GM23338 (cell line): ENCODE measurements at regions not wholly inside any gene's neighbourhood (a gene's known extent, or its start where the extent isn't known, plus 50 kb on each side); places are given as distances from the start of the nearest gene placed in this dataset.

ENCODE experiments used
- ATAC-seq: fragments of 200-7000 bp; cut with Tn5 transposase; 3 replicates; pipeline ENCODE4 v1.9.1; 2020
- DNase-seq: peaks from one replicate; pipeline ENCODE4 v3.0.0-alpha.2; 2015; ENCODE audit warnings: low spot score
- H2AFZ ChIP-seq: fragments of 200-600 bp; sonication (generic); 2 replicates; pipeline ENCODE4 v1.8.0; 2016; ENCODE audit warnings: antibody characterized with exemption, mild to moderate bottlenecking, moderate library complexity
- H3F3A ChIP-seq: fragments of 200-600 bp; sonication (generic); replicated peaks from 2 replicates; pipeline ENCODE4 v1.8.0; 2017; ENCODE audit warnings: antibody characterized with exemption, mixed run types, low read depth
- H3K27ac ChIP-seq: fragments of 200-600 bp; sonication (generic); 2 replicates; pipeline ENCODE4 v1.6.1; 2016; ENCODE audit warnings: low read depth
- H3K27me3 ChIP-seq: fragments of 200-600 bp; sonication (generic); 2 replicates; pipeline ENCODE4 v1.8.0; 2016; ENCODE audit warnings: mild to moderate bottlenecking, mixed run types, moderate library complexity; ENCODE audit not compliant: insufficient read depth
- H3K36me3 ChIP-seq: fragments of 200-600 bp; sonication (generic); 2 replicates; pipeline ENCODE4 v1.8.0; 2016; ENCODE audit warnings: mild to moderate bottlenecking; ENCODE audit not compliant: insufficient read depth
- H3K4me1 ChIP-seq: fragments of 200-600 bp; sonication (generic); 2 replicates; pipeline ENCODE4 v1.8.0; 2016; ENCODE audit warnings: mild to moderate bottlenecking, moderate library complexity; ENCODE audit not compliant: insufficient read depth
- H3K4me2 ChIP-seq: fragments of 200-600 bp; sonication (generic); 2 replicates; pipeline ENCODE4 v1.7.1; 2017; ENCODE audit warnings: mixed run types
- H3K4me3 ChIP-seq: fragments of 200-600 bp; sonication (generic); 2 replicates; pipeline ENCODE4 v1.6.1; 2016; ENCODE audit warnings: mixed run types
- H3K79me2 ChIP-seq: fragments of 200-600 bp; sonication (generic); replicated peaks from 2 replicates; pipeline ENCODE4 v1.8.0; 2017; ENCODE audit warnings: mild to moderate bottlenecking; ENCODE audit not compliant: insufficient read depth
- H3K9me2 ChIP-seq: fragments of 200-600 bp; sonication (generic); 2 replicates; pipeline ENCODE4 v1.8.0; 2017; ENCODE audit not compliant: insufficient read depth
- H4K20me1 ChIP-seq: fragments of 200-600 bp; sonication (generic); replicated peaks from 2 replicates; pipeline ENCODE4 v1.8.0; 2017; ENCODE audit warnings: mild to moderate bottlenecking; ENCODE audit not compliant: insufficient read depth
- H3K27ac Mint-ChIP-seq: 2 replicates; pipeline ENCODE4 v1.8.0; 2020; ENCODE audit warnings: inconsistent platforms, mild to moderate bottlenecking, moderate library complexity, mixed read lengths
- H3K27me3 Mint-ChIP-seq: 3 replicates; pipeline ENCODE4 v1.8.0; 2022; ENCODE audit warnings: low read depth, mild to moderate bottlenecking, moderate library complexity, mixed read lengths, inconsistent platforms; ENCODE audit not compliant: insufficient read depth, poor library complexity
- H3K36me3 Mint-ChIP-seq: 3 replicates; pipeline ENCODE4 v1.8.0; 2021; ENCODE audit warnings: low read depth, mild to moderate bottlenecking, inconsistent platforms, moderate library complexity, mixed read lengths
- H3K4me1 Mint-ChIP-seq: 3 replicates; pipeline ENCODE4 v1.8.0; 2020; ENCODE audit warnings: mild to moderate bottlenecking, inconsistent platforms, mixed read lengths
- H3K4me3 Mint-ChIP-seq: 3 replicates; pipeline ENCODE4 v1.8.0; 2021; ENCODE audit warnings: moderate library complexity, mild to moderate bottlenecking, inconsistent platforms, mixed read lengths
- H3K9me3 Mint-ChIP-seq: 3 replicates; pipeline ENCODE4 v1.8.0; 2020; ENCODE audit warnings: moderate library complexity, mild to moderate bottlenecking, inconsistent platforms, mixed read lengths
- CREB1 ChIP-seq: fragments of 250-450 bp; sonication (Bioruptor Pico); IDR thresholded peaks from 2 replicates; pipeline ENCODE4 v1.5.0; 2020; ENCODE audit warnings: low read depth, mild to moderate bottlenecking, moderate library complexity
- CTCF ChIP-seq, 2 experiments: fragments of 200-600 bp in 1 of 2; sonication (generic) in 1 of 2; conservative IDR thresholded peaks; 2 replicates each; pipeline versions ENCODE4 v1.5.1 to v1.6.1; 2016 to 2017; ENCODE audit warnings: antibody characterized with exemption in 2 of 2, low read depth in 2 of 2, mild to moderate bottlenecking in 2 of 2, moderate library complexity in 1 of 2
- ETS1 ChIP-seq: IDR thresholded peaks from 2 replicates; pipeline ENCODE4 v1.6.1; 2016; ENCODE audit warnings: antibody characterized with exemption
- EZH2 ChIP-seq: fragments of 200-600 bp; sonication (generic); IDR thresholded peaks from one replicate; pipeline ENCODE4 v1.8.0; 2017; ENCODE audit warnings: antibody characterized with exemption, mild to moderate bottlenecking, low read depth; ENCODE audit not compliant: unreplicated experiment
- EZH2phosphoT487 ChIP-seq: fragments of 200-600 bp; sonication (generic); IDR thresholded peaks from one replicate; pipeline ENCODE4 v1.8.1; 2018; ENCODE audit warnings: antibody characterized with exemption; ENCODE audit not compliant: unreplicated experiment
- JUNB ChIP-seq: IDR thresholded peaks from one replicate; pipeline ENCODE4 v1.6.1; 2016; ENCODE audit warnings: antibody characterized with exemption; ENCODE audit not compliant: unreplicated experiment
- NANOG ChIP-seq: IDR thresholded peaks from 2 replicates; pipeline ENCODE4 v1.6.1; 2016; ENCODE audit warnings: antibody characterized with exemption, borderline replicate concordance
- POLR2AphosphoS5 ChIP-seq: IDR thresholded peaks from 2 replicates; pipeline ENCODE4 v1.6.1; 2016; ENCODE audit warnings: antibody characterized with exemption, low read depth
- REST ChIP-seq: IDR thresholded peaks from one replicate; pipeline ENCODE4 v1.6.1; 2018; ENCODE audit warnings: antibody characterized with exemption; ENCODE audit not compliant: unreplicated experiment
- STAT1 ChIP-seq: IDR thresholded peaks from one replicate; pipeline ENCODE4 v1.6.1; 2016; ENCODE audit warnings: antibody characterized with exemption; ENCODE audit not compliant: unreplicated experiment
- ZNF114 ChIP-seq: fragments of 250-450 bp; sonication (Bioruptor Pico); IDR thresholded peaks from 2 replicates; pipeline ENCODE4 v1.5.0; 2020; ENCODE audit warnings: mild to moderate bottlenecking, moderate library complexity
- ZNF331 ChIP-seq: fragments of 250-450 bp; sonication (Bioruptor Pico); IDR thresholded peaks from 2 replicates; pipeline ENCODE4 v1.5.0; 2020; ENCODE audit warnings: low read depth, mild to moderate bottlenecking, moderate library complexity
- ZNF462 ChIP-seq: fragments of 250-450 bp; sonication (Bioruptor Pico); IDR thresholded peaks from 2 replicates; pipeline ENCODE4 v1.5.0; 2020; ENCODE audit warnings: mild to moderate bottlenecking, moderate library complexity

- TF ChIP-seq JUNB (no peak), NANOG (no peak), STAT1 (no peak), EZH2 (no peak), EZH2phosphoT487 (no peak), ZNF114 (no peak)
These were observed 199.1 kb upstream of the NRP1 start (continued) for GRCh38 chr10:33533612-33534011.

GRCh38 chr10:33532901-33533300 is 198.4 kb upstream of the NRP1 start:
- H3K4me3 Mint-ChIP-seq: no peak overlapping the region
- no peak overlapping the region for H3K4me2 ChIP-seq
- no peaks in the 10 kb centered on the region for H3F3A ChIP-seq
- no peak overlapping the region for H3K4me3 ChIP-seq
- H3K27me3 Mint-ChIP-seq: peaks cover 4% of the 10 kb centered on the region
- 0 out of 2 replicates have a peak overlapping the region, but pooled peaks have one; percentile 20 for H2AFZ ChIP-seq
- no peak for DNase-seq
- H3K9me3 Mint-ChIP-seq: peaks cover 10% of the 10 kb centered on the region; the same call in 2 of the 3 replicates
- peaks cover 10% of the 10 kb centered on the region; the same call in 2 of the 3 replicates for H3K36me3 Mint-ChIP-seq
- H3K9me2 ChIP-seq: no peaks in the 10 kb centered on the region; the same call in none of the 2 replicates
- H3K27ac ChIP-seq: no peak overlapping the region
- H4K20me1 ChIP-seq: no peaks in the 10 kb centered on the region
- no peak for TF ChIP-seq CREB1
- no peak for TF ChIP-seq STAT1
- no peak for TF ChIP-seq POLR2AphosphoS5
- no peak for TF ChIP-seq CTCF (conservative IDR thresholded peaks at IDR 0.05; ENCODE audit: low read depth in 2 of 2)
- TF ChIP-seq EZH2: no peak
- no peak for TF ChIP-seq REST
- TF ChIP-seq ETS1: no peak
- no peak for TF ChIP-seq ZNF462 (CRISPR knock-in tag)
- TF ChIP-seq ZNF114: no peak
- no peak for TF ChIP-seq NANOG
- TF ChIP-seq JUNB: no peak
- no peak for TF ChIP-seq ZNF331
- no peak for TF ChIP-seq EZH2phosphoT487
- peaks cover 26% of the 10 kb centered on the region for H3K4me1 Mint-ChIP-seq
- no peaks in the 10 kb centered on the region for H3K27me3 ChIP-seq
- no peaks in the 10 kb centered on the region for H3K79me2 ChIP-seq
- ATAC-seq: no peak
- H3K27ac Mint-ChIP-seq: no peak overlapping the region
- peaks cover 28% of the 10 kb centered on the region; the same call in 1 of the 2 replicates for H3K4me1 ChIP-seq
- H3K36me3 ChIP-seq: no peaks in the 10 kb centered on the region
